Left renal cortex interstitium (tissue), 4 donors: ENCODE measurements at regions not wholly inside any gene's neighbourhood (a gene's known extent, or its start where the extent isn't known, plus 50 kb on each side); places are given as distances from the start of the nearest gene placed in this dataset.

Experiments
- DNase-seq, 4 donors: peaks; one replicate each; pipeline ENCODE4 v3.0.0-alpha.2; 2013; ENCODE audit warnings: low read depth in 4 of 4, low spot score in 2 of 4, missing footprints in 1 of 4

DNA sequence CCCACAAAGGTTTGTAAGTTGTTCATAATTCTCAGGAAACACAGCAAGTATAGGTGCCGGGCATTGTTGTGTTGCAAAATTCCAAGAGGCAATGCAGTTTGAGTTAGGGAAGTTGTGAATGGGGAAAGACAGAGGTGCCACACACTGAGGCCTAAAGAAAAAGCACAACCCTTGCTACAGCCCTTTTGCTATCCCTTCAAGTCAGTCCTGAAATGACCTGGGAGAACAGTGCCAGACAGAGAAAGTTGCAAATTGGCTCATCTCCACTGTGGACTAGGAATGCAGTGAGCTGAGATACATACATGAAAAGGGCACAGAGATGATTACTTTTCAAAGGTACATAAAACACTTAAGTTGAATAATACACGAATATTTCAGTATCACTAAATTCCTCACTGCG is 213.3 kb upstream of the TMTC1 start:
- DNase-seq = no peak

DNA sequence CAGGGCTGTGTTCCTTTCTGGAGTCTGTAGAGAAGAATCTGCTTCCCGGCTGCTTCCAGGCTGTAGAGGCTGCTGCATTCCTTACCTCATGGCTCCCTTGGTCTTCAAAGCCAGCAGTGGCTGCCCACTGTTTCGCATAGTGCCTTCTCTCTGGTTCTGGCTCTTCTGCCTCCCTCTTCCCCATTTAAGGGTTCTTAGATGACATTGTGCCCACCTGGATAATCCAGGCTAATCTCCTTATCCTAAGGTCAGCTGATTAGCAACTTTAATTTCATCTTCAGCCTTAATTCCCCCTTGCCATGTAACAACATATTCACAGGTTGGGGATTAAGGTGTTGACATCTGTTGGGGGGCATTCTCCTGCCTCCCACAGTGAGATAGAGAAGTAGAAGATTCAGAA is 208.6 kb upstream of the TMTC1 start:
- no peak for DNase-seq

DNA sequence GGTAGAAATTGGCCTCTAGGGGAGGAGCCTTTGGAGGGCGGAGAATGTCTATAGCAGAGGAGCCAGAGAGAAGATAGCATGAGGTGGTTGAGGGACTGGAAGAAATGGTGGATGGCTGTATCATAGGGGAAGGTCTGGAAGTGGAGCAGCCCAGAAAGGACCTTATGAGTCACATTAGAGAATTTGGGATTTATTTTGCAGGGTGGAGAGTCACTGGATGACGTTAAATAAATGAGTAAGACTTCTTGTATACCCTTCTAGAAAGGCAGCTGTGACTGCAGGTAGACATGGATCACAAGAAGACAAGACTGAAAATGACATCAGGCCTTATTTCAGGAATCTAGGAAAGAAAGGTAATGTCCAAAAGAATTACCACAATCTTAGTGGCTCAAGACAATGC is 208.2 kb upstream of the TMTC1 start:
- DNase-seq = no peak

- DNase-seq = no peak
Observed at GRCh38 chr12:29990971-29991370, 207.2 kb upstream of the TMTC1 start.

DNA sequence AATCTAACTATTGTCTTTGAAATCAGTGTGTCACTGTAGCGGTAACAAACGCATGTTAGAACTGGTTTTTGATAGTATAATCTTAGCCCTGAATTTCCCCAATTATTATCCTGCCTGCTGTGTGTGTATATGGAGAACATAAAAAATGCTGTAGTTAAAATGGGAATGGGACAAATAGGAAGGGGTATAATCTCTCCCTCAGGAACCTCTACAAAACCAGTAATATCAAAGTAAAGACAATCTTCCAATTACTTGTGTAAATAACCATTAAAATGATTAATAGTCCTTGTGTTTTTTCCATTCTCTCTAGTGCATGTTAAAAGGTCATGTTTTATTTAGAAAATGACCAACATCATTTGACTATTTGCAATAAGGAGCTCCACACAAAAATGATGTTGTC is 200.1 kb upstream of the TMTC1 start:
- DNase-seq = no peak

DNA sequence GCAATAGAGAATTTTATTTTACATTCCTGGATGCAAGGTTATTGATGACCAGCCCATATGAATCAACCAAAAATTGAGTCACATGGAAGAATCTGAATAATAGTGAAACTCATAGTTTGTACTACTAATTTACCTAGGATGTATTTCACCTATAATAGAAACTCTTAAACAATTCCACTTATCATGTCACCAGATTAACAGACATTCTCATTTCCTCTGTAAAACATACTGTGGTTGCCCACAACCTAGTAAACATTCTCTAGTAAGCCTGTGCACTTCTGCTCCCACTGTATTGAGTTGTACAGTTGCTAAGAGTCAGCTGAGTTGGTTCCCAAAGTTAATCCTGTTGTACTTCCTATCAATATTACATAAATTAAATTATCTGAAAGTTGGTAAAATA is 196.6 kb upstream of the TMTC1 start:
- DNase-seq = no peak

- DNase-seq = no peak
Observed at GRCh38 chr12:29971446-29971845, 187.7 kb upstream of the TMTC1 start.

DNA sequence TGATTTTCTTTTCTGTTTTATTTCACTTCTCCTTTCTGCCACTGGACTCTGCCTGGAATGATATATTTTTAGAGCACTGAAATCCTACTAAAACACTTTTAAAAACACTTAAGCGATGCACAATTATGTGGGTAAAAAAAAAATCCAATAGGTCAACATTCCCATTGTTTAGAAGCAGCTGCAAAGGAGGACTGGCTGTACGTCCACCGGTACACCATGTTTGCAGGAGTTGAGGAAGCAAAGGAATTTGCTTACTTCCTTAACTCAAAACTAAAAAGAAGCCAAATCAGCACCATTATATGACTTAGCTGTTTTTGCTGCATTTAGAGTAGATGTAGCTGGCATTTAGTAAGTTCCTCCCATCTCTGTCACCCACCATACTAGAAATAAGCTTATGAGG is 186.8 kb upstream of the TMTC1 start:
- DNase-seq = no peak

DNA sequence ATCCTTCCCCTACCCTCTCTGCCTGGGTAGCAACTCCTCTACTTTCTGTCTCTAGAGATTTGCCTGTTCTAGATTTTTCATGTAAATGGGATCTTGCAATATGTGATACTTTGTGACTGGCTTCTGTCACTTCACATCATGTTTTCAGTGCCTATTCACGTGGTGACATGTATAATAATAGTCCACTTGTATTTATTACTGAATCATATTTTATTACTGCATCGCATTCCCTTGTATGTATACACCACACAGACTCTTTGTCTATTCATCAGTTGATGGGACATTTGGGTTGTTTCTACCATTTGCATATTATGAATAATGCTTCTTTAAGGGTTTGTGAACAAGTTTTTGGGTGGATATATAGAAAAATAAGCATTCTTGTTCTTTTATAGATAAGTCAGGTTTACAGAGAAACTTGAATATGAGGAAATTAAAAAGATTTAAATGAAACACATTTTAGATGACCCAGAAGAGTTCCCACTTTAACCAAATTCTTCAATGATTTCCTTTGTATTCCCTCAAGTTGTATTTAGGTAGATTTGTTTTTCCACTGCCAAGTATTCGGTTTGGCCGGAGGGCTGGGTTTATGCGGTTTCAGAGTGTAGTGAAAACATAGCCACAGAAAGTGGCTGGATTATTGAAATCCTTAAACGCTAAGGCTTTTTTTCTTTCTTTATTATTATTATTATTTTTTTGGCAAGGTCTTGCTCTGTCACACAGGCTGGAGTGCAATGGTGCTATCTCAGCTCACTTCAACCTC is 178.7 kb upstream of the TMTC1 start:
- DNase-seq = no peak

DNA sequence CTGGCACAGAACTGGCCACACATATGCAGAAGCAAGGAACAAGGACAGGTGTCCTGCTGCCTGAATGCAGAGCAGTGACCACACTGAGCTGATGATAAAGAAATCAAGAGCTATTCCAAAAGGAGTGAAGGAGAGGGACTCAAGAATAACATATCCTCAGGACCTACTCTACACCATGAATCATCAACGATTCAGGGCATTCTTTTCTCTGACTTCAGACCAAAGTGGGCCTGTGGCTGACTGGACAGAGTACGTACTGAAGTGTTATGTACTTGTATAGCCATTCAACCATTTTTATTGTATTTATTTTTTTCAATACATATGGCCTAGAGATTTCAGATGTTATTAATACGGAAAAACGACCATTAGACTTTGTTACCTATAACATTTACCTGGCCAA is 177.5 kb upstream of the TMTC1 start:
- DNase-seq = no peak

- DNase-seq = no peak
Observed at GRCh38 chr12:29960122-29960521, 176.4 kb upstream of the TMTC1 start.

- DNase-seq = no peak
Observed at GRCh38 chr12:29957835-29958234, 174.1 kb upstream of the TMTC1 start.

DNA sequence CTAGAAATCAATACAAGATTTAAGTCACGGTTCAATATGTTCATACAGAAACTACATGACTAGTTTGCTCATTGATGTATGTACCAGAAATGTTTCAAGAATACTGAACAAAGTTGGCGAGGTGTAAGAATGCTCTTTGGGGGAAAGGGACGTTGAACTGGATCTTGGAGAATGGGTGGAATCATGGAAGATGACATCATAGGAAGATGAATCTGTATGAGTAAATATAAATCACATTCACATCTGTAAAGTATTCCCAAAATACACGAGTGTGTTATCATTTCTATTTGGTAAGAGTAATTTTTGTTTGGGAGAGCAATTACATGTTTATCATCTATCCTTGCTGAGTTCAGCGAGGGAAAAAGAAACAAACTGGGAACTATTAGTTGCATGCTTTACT is 162.2 kb upstream of the TMTC1 start:
- no peak for DNase-seq

- DNase-seq = no peak
Observed at GRCh38 chr12:29944269-29945000, 160.7 kb upstream of the TMTC1 start.

GRCh38 chr12:29943683-29944082 is 159.9 kb upstream of the TMTC1 start:
- no peak for DNase-seq

- DNase-seq = no peak
Observed at GRCh38 chr12:29940811-29941210, 157.1 kb upstream of the TMTC1 start.

DNA sequence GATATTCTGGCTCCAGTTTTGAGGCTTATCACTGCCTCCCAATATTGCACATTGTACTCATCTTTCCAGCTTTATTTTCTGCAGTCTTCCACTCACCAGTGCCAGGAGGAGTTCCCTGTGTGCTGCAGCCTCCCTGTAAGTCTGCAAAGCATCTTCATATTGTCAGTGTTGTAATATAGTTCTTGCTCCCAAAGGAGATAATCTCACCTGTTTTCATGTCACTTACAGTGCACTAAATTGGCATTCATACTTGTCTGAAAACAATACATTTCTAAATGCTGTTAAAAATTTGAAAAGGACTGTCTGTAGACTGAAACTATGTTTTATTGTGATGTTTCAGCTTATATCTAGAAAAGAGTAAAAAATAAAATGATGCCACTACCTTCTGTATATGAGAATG is 146.8 kb upstream of the TMTC1 start:
- no peak for DNase-seq

- DNase-seq = no peak
Observed at GRCh38 chr12:29929295-29929694, 145.6 kb upstream of the TMTC1 start.

DNA sequence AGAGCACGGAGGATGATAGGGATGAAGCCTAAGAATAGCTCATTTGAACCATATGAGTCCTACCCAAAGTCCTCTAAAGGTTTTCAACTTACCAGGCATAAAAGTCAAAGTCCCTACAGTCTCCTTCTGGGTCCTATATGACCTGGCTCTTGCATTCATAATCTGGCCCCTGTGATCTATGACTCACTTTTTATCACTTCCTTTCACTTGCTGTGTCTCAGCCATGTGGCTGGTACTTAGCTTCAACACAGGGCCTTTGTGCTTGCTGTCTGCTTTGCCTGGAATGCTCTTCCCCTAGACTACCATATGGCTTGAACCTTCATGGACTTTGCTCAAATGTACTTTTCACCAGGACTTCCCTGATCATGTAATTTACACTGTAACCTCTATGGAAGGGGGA is 137.6 kb upstream of the TMTC1 start:
- no peak for DNase-seq

GRCh38 chr12:29908157-29908556 is 124.4 kb upstream of the TMTC1 start:
- DNase-seq = no peak

GRCh38 chr12:29907461-29907860 is 123.7 kb upstream of the TMTC1 start:
- no peak for DNase-seq

DNA sequence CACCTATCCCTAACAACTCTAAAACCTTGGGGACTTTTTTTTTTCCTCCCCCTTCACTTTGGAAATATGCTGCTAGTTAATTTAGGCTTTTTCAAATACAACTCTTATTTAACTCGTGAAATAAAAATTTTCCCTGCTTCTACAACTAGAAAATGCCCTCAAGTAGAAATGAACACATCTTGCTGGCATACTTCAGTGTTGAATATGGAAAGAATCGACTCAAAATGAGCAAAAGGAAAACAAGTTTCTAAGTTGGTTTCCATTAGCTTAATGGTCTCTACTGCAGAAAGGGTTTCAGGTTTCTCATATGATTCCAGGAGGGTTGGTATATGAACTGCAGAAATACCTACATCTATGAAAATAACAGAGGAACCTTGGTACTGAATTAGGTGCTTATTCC is 118.3 kb upstream of the TMTC1 start:
- DNase-seq = no peak
